A549 (cell line): ENCODE measurements at regions not wholly inside any gene's neighbourhood (a gene's known extent, or its start where the extent isn't known, plus 50 kb on each side); places are given as distances from the start of the nearest gene placed in this dataset.

Experiments used
- ATAC-seq, 2 experiments: fragments of 200-7000 bp in 1 of 2; fragments of >200 bp in 1 of 2; cut with Nextera tagmentation in 1 of 2; cut with Tn5 transposase in 1 of 2; 3 replicates each; pipeline versions ENCODE4 v1.8.0 to v1.9.1; 2018 to 2020; ENCODE audit warnings: mild to moderate bottlenecking in 1 of 2, moderate library complexity in 1 of 2
- CTCF ChIA-PET: fragments of 300-600 bp; sonication (Branson Sonifier 250); formaldehyde crosslinking; extraction: SDS; loops from one replicate; lab custom pipeline; 2021; ENCODE audit warnings: antibody characterized with exemption, inconsistent platforms; lab: Yijun Ruan, JAX
- POLR2A ChIA-PET: fragments of 350-600 bp; formaldehyde crosslinking; extraction: SDS; loops from one replicate; lab custom pipeline; 2021; ENCODE audit warnings: antibody characterized with exemption, inconsistent platforms; lab: Yijun Ruan, JAX
- DNase-seq, 2 experiments: peaks; one replicate each; pipeline versions ENCODE4 v3.0.0 to v3.0.0-alpha.2; 2011 to 2016; ENCODE audit warnings: low read depth in 1 of 2, low spot score in 1 of 2
- FAIRE-seq: peaks from 2 replicates; lab custom pipeline; 2011; peaks lifted over from hg19 to GRCh38; lab: Jason Lieb, UNC
- H3K27ac ChIP-seq, 2 experiments: fragments of >200 bp; sonication (Bioruptor Twin); formaldehyde crosslinking; 3 replicates each; pipeline ENCODE4 v1.5.1; 2016 to 2017
- H3K4me1 ChIP-seq: fragments of >200 bp; sonication (Bioruptor Twin); formaldehyde crosslinking; 3 replicates; pipeline ENCODE4 v1.6.1; 2016
- H3K4me2 ChIP-seq: fragments of >200 bp; sonication (Bioruptor Twin); formaldehyde crosslinking; 3 replicates; pipeline ENCODE4 v1.6.1; 2016
- H3K4me3 ChIP-seq: fragments of >200 bp; sonication (Bioruptor Twin); formaldehyde crosslinking; 3 replicates; pipeline ENCODE4 v1.5.1; 2016
- H3K9me3 ChIP-seq: fragments of >200 bp; sonication (Bioruptor Twin); formaldehyde crosslinking; 3 replicates; pipeline ENCODE4 v1.6.1; 2016
- CBX8 ChIP-seq: fragments of 200-600 bp; sonication (generic); IDR thresholded peaks from 2 replicates; pipeline ENCODE4 v1.6.1; 2016
- CHD2 ChIP-seq: fragments of 150-350 bp; IDR thresholded peaks from 2 replicates; pipeline ENCODE4 v1.6.1; 2014; ENCODE audit warnings: low read length; ENCODE audit not compliant: partially characterized antibody
- CHD4 ChIP-seq: fragments of 200-600 bp; sonication (generic); IDR thresholded peaks from 2 replicates; pipeline ENCODE4 v1.6.1; 2016; ENCODE audit warnings: antibody characterized with exemption, mild to moderate bottlenecking, borderline replicate concordance
- E2F6 ChIP-seq: IDR thresholded peaks from 2 replicates; pipeline ENCODE4 v1.6.1; 2012; ENCODE audit warnings: low read depth, borderline replicate concordance
- EHF ChIP-seq: fragments of 250-450 bp; sonication (Bioruptor Pico); IDR thresholded peaks from 2 replicates; pipeline ENCODE4 v1.5.0; 2020; ENCODE audit warnings: mild to moderate bottlenecking
- EHMT2 ChIP-seq: fragments of 200-600 bp; sonication (generic); IDR thresholded peaks from 2 replicates; pipeline ENCODE4 v1.6.1; 2016; ENCODE audit warnings: antibody characterized with exemption, low read depth, mild to moderate bottlenecking, moderate library complexity
- EP300 ChIP-seq, 2 experiments: fragments of >200 bp; sonication (Bioruptor Twin); formaldehyde crosslinking; IDR thresholded peaks; 2 replicates in 1 of 2; 3 replicates in 1 of 2; pipeline ENCODE4 v1.6.1; 2016 to 2017
- FOSB ChIP-seq: fragments of 250-450 bp; sonication (Bioruptor Pico); IDR thresholded peaks from 2 replicates; pipeline ENCODE4 v1.5.0; 2020; ENCODE audit warnings: mild to moderate bottlenecking, moderate library complexity
- FOSL2 ChIP-seq, 2 experiments: fragments of 450-650 bp in 1 of 2; fragments of >200 bp in 1 of 2; sonication (Bioruptor Twin) in 1 of 2; formaldehyde crosslinking; IDR thresholded peaks; 2 replicates each; pipeline versions ENCODE4 v1.5.0 to v1.6.1; 2016 to 2020; ENCODE audit warnings: mild to moderate bottlenecking in 1 of 2, moderate library complexity in 1 of 2
- JUNB ChIP-seq: fragments of >200 bp; sonication (Bioruptor Twin); formaldehyde crosslinking; IDR thresholded peaks from 2 replicates; pipeline ENCODE4 v1.6.1; 2016
- KDM5A ChIP-seq: fragments of 200-600 bp; sonication (generic); IDR thresholded peaks from 2 replicates; pipeline ENCODE4 v1.6.1; 2016; ENCODE audit warnings: antibody characterized with exemption, mild to moderate bottlenecking
- MYC ChIP-seq: IDR thresholded peaks from 2 replicates; pipeline ENCODE4 v1.6.1; 2012; ENCODE audit warnings: mild to moderate bottlenecking, inconsistent platforms, low read length, improper control_type of control experiment, borderline replicate concordance
- NFE2L2 ChIP-seq: fragments of 150-350 bp; conservative IDR thresholded peaks from 2 replicates; pipeline ENCODE4 v1.6.1; 2014; ENCODE audit warnings: low read length
- PHF8 ChIP-seq: fragments of 200-600 bp; sonication (generic); IDR thresholded peaks from 2 replicates; pipeline ENCODE4 v1.6.1; 2016; ENCODE audit warnings: low read depth, mild to moderate bottlenecking, antibody characterized with exemption, moderate library complexity, borderline replicate concordance
- POLR2A ChIP-seq: IDR thresholded peaks from 2 replicates; pipeline ENCODE4 v1.6.1; 2012; ENCODE audit warnings: mild to moderate bottlenecking, low read length
- RFX5 ChIP-seq: fragments of 450-650 bp; IDR thresholded peaks from 2 replicates; pipeline ENCODE4 v1.7.1; 2014; ENCODE audit warnings: antibody characterized with exemption, mild to moderate bottlenecking, moderate library complexity
- ZC3H11A ChIP-seq: fragments of 450-650 bp; IDR thresholded peaks from 2 replicates; pipeline ENCODE4 v1.6.1; 2014; ENCODE audit warnings: antibody characterized with exemption, mild to moderate bottlenecking
- ZFP36 ChIP-seq: fragments of 450-650 bp; IDR thresholded peaks from 2 replicates; pipeline ENCODE4 v1.6.1; 2014; ENCODE audit warnings: borderline replicate concordance; ENCODE audit not compliant: partially characterized antibody
- WGBS: methylation state at CpG from one replicate; pipeline ENCODE4 v1.1.6; 2017; ENCODE audit errors: missing lambda C conversion rate; 5-methylcytosine and 5-hydroxymethylcytosine counted together
- TF ChIP-seq, protein P1 (sequence below): fragments of 250-450 bp; sonication (Bioruptor Pico); IDR thresholded peaks from 2 replicates; pipeline ENCODE4 v1.5.0; 2020; ENCODE audit warnings: low read depth, mild to moderate bottlenecking, moderate library complexity
- TF ChIP-seq, protein P2 (sequence below): fragments of 450-650 bp; IDR thresholded peaks from 2 replicates; pipeline ENCODE4 v1.6.1; 2014; ENCODE audit warnings: antibody characterized with exemption
- TF ChIP-seq, protein P3 (sequence below): IDR thresholded peaks from 2 replicates; pipeline ENCODE4 v1.6.1; 2012
- TF ChIP-seq, protein P4 (sequence below): IDR thresholded peaks from 2 replicates; pipeline ENCODE4 v1.6.1; 2012

DNA sequence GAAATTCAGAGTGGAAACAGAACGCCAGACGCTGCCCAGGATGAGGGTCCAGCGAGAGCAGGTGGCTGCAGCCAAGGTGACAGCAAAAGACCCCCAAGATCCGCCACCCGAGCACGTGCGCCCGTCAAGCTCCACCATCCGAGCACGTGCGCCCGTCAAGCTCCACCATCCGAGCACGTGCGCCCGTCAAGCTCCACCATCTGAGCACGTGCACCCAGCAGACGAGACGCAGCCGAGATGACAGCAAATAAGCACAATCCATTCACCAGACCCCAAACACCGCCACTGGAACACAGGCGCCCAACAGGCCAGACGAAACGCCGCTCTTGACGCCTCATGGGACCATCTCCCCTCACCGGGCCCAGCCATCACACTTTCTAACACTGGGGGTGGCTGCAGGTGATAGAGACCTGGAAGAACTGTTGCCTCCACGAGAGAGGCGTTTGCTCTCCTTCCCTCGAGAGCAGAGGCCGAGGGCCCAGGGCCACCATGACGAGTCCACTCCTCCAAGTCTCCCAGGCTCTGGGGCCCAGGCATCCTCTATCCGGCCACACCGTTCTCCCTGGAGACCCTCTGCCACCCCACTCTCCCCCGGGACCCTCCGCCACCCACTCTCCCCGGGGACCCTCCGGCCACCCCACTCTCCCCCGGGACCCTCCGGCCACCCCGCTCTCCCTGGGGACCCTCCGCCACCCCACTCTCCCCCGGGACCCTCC lies 62.1 kb upstream of the GALNT9 start (continued):
- TF ChIP-seq, protein P1, sequence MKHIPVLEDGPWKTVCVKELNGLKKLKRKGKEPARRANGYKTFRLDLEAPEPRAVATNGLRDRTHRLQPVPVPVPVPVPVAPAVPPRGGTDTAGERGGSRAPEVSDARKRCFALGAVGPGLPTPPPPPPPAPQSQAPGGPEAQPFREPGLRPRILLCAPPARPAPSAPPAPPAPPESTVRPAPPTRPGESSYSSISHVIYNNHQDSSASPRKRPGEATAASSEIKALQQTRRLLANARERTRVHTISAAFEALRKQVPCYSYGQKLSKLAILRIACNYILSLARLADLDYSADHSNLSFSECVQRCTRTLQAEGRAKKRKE (CRISPR knock-in tag) = no peak
- TF ChIP-seq CHD4 = no peak
- no peak for TF ChIP-seq CBX8
- TF ChIP-seq MYC = no peak

- ATAC-seq (no peak), FAIRE-seq (no peak), DNase-seq (no peak)
- Histone ChIP-seq H3K4me2 (no peak overlapping the region), H3K4me3 (no peak overlapping the region), H3K4me1 (peaks cover 25% of the 10 kb centered on the region), H3K9me3 (no peaks in the 10 kb centered on the region), H3K27ac (peak overlapping the region in 1 of 2 experiments; percentile 8; a peak in 1 of 6 replicates)
- CTCF ChIA-PET = interaction anchor here (1.2 to 2.8 kb wide), 2 partner anchors 24 to 237 kb away, joined by 3 to 11 read pairs; no protein-coding TSS in a partner anchor
- WGBS = 93% methylated on average over 14 of the region's 23 CpGs
- TF ChIP-seq KDM5A = no peak
- no peak for TF ChIP-seq EP300 (IDR thresholded peaks at IDR 0.05)
- no peak for TF ChIP-seq EHMT2
- TF ChIP-seq, protein P2, sequence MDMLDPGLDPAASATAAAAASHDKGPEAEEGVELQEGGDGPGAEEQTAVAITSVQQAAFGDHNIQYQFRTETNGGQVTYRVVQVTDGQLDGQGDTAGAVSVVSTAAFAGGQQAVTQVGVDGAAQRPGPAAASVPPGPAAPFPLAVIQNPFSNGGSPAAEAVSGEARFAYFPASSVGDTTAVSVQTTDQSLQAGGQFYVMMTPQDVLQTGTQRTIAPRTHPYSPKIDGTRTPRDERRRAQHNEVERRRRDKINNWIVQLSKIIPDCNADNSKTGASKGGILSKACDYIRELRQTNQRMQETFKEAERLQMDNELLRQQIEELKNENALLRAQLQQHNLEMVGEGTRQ = no peak
- TF ChIP-seq CHD2 = no peak
- POLR2A ChIA-PET = no interaction called here
These were observed 61.1 kb upstream of the GALNT9 start for GRCh38 chr12:132390287-132391076.

GRCh38 chr12:132389526-132390286 lies 60.3 kb upstream of the GALNT9 start:
- WGBS = 73% methylated on average over 14 of the region's 21 CpGs
- Histone ChIP-seq H3K4me1 (peaks cover 21% of the 10 kb centered on the region), H3K27ac (no peak overlapping the region), H3K4me2 (no peak overlapping the region), H3K4me3 (no peak overlapping the region), H3K9me3 (no peaks in the 10 kb centered on the region)
- TF ChIP-seq CBX8 (no peak), E2F6 (no peak)
- ATAC-seq (no peak), FAIRE-seq (no peak), DNase-seq (no peak)
- ChIA-PET CTCF (interaction anchor here (0.9 to 2.8 kb wide), 3 partner anchors 25 to 236 kb away, joined by 3 to 11 read pairs (median 3); no protein-coding TSS in a partner anchor), POLR2A (no interaction called here)

GRCh38 chr12:132389026-132389425 lies 59.6 kb upstream of the GALNT9 start:
- no peak overlapping the region for H3K4me2 ChIP-seq
- POLR2A ChIA-PET = no interaction called here
- DNase-seq = no peak
- CTCF ChIA-PET = interaction anchor here (0.9 to 2.8 kb wide), 2 partner anchors 26 to 31 kb away, joined by 3 to 11 read pairs; no protein-coding TSS in a partner anchor
- ATAC-seq = no peak
- no peak for FAIRE-seq
- peaks cover 14% of the 10 kb centered on the region for H3K4me1 ChIP-seq
- H3K4me3 ChIP-seq = no peak overlapping the region
- no peak overlapping the region for H3K27ac ChIP-seq
- TF ChIP-seq JUNB = no peak
- TF ChIP-seq POLR2A = no peak
- TF ChIP-seq, protein P3, sequence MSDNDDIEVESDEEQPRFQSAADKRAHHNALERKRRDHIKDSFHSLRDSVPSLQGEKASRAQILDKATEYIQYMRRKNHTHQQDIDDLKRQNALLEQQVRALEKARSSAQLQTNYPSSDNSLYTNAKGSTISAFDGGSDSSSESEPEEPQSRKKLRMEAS = no peak
- TF ChIP-seq FOSB (CRISPR knock-in tag) = no peak
- TF ChIP-seq CHD4 = no peak
- TF ChIP-seq EHF = no peak
- TF ChIP-seq PHF8 = no peak
- no peak for TF ChIP-seq ZC3H11A
- no peak for TF ChIP-seq RFX5
- TF ChIP-seq ZFP36 = no peak
- TF ChIP-seq NFE2L2 = no peak
- TF ChIP-seq CBX8 = no peak
- TF ChIP-seq KDM5A = no peak
- no peak for TF ChIP-seq FOSL2 (IDR thresholded peaks at IDR 0.05)
- no peak for TF ChIP-seq FOSL2 (CRISPR knock-in tag; IDR thresholded peaks at IDR 0.05)
- TF ChIP-seq, protein P4, sequence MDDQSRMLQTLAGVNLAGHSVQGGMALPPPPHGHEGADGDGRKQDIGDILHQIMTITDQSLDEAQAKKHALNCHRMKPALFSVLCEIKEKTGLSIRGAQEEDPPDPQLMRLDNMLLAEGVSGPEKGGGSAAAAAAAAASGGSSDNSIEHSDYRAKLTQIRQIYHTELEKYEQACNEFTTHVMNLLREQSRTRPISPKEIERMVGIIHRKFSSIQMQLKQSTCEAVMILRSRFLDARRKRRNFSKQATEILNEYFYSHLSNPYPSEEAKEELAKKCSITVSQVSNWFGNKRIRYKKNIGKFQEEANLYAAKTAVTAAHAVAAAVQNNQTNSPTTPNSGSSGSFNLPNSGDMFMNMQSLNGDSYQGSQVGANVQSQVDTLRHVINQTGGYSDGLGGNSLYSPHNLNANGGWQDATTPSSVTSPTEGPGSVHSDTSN = no peak
- WGBS = 91% methylated on average over 16 of the region's 16 CpGs
- no peaks in the 10 kb centered on the region for H3K9me3 ChIP-seq
